HG03196 (cell line): ENCODE measurements at regions not wholly inside any gene's neighbourhood (a gene's known extent, or its start where the extent isn't known, plus 50 kb on each side); places are given as distances from the start of the nearest gene placed in this dataset.
"Not testable (repeated sequence)": the region's sequence is repeated elsewhere in the genome, so short reads cannot be mapped to it uniquely, and the experiment has no call there.

Experiments
- ATAC-seq: cut with Tn5 transposase; IDR thresholded peaks from one replicate; pipeline ENCODE4 v1.9.1; 2021; ENCODE audit not compliant: unreplicated experiment

- no peak for ATAC-seq
Measured at GRCh38 chr3:164004205-164004604, 1074.1 kb downstream of the SI start.

DNA sequence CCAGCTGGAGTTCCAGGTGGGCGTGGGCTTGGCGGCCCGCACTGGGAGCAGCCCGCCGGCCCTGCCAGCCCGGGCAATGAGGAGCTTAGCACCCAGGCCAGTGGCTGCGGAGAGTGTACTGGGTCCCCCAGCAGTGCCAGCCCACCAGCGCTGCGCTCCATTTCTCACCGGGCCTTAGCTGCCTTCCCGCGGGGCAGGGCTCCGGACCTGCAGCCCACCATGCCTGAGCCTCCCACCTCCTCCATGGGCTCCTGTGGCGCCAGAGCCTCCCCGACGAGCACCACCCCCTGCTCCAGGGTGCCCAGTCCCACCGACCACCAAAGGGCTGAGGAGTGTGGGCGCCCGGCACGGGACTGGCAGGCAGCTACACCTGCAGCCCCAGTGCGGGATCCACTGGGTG lies 1075.3 kb downstream of the SI start:
- ATAC-seq, result not testable (repeated sequence)

DNA sequence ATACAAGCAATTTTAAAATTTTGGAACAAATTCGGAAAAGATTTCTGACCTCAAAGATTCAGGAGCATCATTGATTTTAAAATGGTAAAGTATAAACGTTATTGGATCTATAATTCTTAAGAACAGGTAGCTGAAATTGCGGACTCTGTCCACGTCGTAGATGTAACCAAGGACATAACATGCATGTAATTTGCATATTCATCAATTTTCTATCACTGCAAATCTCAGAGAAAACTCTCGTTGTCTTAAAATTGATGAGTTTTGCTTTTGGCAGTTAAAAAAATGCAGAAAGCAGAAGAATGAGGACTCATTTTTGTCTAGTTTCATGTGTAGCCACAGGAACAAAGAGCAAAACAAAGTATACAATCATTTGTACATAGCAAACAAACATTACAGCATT lies 1094.4 kb downstream of the SI start:
- ATAC-seq, result no peak

- no peak for ATAC-seq
Measured at GRCh38 chr3:163971861-163972260, 1106.4 kb downstream of the SI start.

GRCh38 chr3:163957072-163957471 lies 1121.2 kb downstream of the SI start:
- no peak for ATAC-seq

- ATAC-seq, result no peak
Measured at GRCh38 chr3:163953526-163953925, 1124.8 kb downstream of the SI start.

DNA sequence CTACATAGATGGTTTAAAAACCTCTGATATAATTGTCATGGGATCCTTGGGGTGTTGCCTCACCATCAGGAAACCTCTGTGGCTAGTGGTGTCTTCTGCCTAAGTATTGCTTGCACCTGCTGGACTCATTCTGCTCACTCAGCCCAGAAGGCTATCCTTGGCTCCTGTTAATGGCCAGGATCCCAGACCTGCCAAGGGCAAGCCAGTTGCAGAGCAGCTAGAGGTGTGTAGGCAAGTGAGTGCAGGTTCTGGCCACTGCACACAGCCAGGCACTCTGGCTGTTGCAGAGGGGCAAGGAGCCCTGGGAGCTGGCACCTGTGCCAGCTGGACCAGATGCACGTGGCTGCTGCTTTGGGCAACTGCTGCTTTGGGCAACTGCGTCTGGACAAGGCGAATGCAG lies 1125.8 kb downstream of the SI start:
- no peak for ATAC-seq

DNA sequence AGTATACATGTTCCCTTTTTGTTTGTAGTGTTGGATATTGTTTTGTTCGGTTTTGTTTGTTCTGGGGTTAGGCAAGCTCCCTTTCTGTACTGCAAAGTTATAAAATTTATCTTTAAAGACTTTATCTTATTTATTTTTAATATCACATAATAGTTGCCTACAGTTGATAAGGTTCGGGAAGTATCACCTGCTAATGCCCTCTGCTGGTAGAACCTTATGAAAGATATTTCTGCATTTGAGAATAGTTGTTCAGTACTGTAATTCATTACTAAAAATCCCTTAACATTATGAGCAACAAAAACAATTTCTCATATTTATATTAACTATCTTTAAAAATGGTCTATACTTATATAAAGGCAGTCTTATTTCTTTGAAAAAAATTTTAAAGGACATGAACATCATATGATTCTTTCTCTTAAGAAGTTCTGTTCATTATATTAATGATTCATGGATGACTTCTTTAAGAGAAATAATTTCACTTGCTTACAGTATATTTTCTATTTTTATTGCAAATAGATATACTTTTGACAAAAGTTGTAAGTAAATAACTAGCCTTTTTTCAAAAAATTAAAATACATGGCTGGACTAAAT lies 1126.8 kb downstream of the SI start:
- no peak for ATAC-seq

- ATAC-seq, result no peak
Measured at GRCh38 chr3:163946785-163947184, 1131.5 kb downstream of the SI start.

DNA sequence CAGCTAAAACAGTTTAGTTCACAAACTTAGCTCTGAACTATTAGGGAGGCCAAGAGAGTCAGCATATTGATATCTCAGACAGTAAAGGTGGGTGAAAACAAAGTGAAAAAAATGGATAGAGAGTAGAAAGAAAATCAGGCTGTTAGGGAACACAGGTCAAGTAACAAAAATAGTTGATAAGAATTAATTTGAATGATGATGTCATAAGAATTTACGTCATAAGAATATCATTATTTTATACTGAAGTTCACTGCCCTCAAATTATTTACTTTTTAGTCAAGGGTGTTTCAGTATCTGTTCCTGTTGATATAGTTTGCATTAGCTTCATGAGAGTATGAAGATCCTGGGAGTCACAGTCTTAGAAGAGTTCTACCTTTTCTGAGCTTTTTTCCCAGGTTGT lies 1134.6 kb downstream of the SI start:
- no peak for ATAC-seq

- ATAC-seq, result no peak
Measured at GRCh38 chr3:163939926-163940325, 1138.4 kb downstream of the SI start.

DNA sequence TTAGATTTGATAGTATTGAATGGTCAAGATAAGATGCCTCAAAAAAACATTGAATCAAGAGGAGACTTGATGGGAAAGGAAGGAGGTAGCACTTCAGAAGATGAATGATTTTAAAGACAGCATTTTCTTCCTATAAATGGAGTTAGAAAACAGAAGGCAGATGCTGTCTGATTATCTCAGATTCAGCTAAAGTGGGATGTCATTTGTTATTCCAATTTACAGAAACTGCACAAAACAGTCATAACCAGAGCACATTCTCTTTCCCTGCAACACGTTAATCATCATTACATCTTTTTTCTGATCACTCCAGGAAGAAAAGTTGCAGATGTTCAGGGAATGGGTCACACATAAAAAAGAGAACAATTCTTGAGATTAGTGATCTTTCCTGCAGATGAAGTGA lies 1141.8 kb downstream of the SI start:
- no peak for ATAC-seq

DNA sequence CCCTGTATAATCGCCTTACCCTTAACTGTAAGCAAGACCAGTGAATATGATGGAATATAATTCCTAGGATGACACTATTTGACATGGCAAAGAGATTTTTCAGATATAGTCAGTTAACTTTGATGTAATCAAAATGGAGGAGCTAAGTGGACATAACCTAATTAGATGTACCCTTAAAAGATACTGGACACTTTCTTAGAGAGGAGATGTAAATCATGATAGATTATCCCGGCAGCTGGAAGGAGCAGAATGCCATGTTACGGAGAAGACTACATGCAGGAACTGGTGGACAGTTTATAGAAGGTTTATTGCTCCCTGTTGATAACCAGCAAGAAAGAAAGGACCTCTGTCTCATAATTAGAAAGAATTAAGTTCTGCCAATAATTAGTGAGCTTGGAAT lies 1142.9 kb downstream of the SI start:
- ATAC-seq, result no peak

DNA sequence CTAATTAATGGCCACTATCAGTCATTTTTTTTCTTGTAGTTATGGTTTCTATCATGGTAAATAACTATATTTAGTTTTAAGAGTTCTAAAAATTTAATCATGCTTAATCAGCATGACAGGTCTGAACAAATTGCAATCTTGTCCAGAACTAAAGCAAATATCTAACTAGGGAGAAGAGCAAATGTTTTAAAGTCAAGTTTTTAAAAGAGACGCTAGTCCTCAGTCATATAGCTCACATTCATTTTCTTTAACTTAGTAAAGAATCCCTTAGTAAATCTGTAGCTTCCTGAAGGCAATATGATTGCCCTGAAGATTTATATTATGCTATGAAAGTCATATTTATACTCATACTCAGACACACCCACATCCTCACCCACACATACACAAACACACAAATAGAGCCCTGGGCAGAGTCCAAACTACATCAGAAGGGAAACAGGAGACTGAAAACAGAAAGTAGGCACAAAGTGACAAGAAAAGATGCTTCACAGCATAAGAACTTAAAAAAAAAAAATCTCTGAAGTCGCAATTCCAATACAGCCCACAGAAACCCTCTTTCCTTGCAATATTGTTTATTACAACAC lies 1149.1 kb downstream of the SI start:
- no peak for ATAC-seq

GRCh38 chr3:163927521-163927920 lies 1150.8 kb downstream of the SI start:
- ATAC-seq, result no peak

GRCh38 chr3:163924600-163924999 lies 1153.7 kb downstream of the SI start:
- ATAC-seq, result no peak

DNA sequence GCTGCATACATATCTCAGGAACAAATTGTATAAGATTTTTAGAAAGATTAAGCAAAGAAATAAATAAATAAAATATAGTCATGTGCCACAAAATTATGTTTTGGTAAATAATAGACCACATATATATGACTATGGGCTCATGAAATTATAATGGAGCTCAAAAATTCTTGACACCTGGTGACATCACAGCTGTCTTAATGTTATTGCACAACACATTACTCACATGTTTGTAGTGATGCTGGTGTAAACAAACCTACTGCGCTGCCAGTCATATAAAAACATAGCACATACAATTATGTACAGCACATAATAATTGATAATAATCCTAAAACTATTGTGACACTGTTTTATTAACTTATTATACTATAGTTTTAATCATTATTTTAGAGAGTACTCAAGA lies 1159.1 kb downstream of the SI start:
- no peak for ATAC-seq

- no peak for ATAC-seq
Measured at GRCh38 chr3:163916596-163917560, 1161.4 kb downstream of the SI start.

- ATAC-seq, result no peak
Measured at GRCh38 chr3:163915280-163915679, 1163.0 kb downstream of the SI start.

- ATAC-seq, result no peak
Measured at GRCh38 chr3:163914567-163914966, 1163.7 kb downstream of the SI start.

GRCh38 chr3:163891771-163892170 lies 1186.5 kb downstream of the SI start:
- ATAC-seq, result no peak

- no peak for ATAC-seq
Measured at GRCh38 chr3:163890661-163891060, 1187.6 kb downstream of the SI start.
